ENCODE measurements at regions not wholly inside any gene's neighbourhood (a gene's known extent, or its start where the extent isn't known, plus 50 kb on each side); places are given as distances from the start of the nearest gene placed in this dataset.

DNA sequence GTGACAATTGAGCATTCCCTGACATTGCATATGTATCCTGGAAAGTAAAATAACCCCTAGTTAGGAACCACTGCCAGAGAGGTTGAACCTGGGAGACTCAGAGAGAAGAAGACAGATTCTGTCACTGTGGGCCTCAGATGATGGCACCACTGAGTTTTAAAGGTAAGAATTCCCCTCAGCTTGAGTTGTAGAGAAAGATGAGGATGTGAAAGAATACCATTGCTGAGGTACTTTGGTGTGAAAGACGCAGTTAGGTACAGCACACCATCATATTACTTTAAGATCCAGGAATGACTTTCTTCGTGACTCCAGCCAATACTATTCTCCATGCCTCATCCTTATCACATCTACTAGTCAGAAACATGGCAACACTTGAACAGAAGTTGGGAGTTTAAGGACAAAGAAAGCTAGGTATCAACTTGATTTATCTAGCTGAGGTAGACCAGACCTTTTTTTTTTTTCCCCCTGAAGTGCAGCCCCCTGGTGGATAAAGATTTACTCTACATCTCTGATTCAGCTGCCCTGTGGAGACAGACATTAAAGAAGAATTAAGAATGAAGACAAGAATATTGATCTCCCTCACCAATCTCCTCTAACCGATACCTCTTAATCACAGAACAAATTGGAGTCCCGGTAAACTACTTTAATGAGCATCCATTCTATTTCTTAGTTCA lies 630.5 kb upstream of the FANCL start:
- intact Hi-C loops (cut with DNase I) = no loop called here
- no peaks in the 10 kb centered on the region for H3K9me3 ChIP-seq
- DNase-seq (no peak), ATAC-seq (no peak)
- H3K4me3 ChIP-seq = no peak overlapping the region
- no peaks in the 10 kb centered on the region for H3K4me1 ChIP-seq
- H3K27ac ChIP-seq = no peak overlapping the region
- WGBS, 2 donors = 85 to 86% methylated on average over 4 of the region's 4 CpGs
- no peaks in the 10 kb centered on the region for H3K27me3 ChIP-seq
- no peaks in the 10 kb centered on the region for H3K36me3 ChIP-seq
- TF ChIP-seq, protein P1, sequence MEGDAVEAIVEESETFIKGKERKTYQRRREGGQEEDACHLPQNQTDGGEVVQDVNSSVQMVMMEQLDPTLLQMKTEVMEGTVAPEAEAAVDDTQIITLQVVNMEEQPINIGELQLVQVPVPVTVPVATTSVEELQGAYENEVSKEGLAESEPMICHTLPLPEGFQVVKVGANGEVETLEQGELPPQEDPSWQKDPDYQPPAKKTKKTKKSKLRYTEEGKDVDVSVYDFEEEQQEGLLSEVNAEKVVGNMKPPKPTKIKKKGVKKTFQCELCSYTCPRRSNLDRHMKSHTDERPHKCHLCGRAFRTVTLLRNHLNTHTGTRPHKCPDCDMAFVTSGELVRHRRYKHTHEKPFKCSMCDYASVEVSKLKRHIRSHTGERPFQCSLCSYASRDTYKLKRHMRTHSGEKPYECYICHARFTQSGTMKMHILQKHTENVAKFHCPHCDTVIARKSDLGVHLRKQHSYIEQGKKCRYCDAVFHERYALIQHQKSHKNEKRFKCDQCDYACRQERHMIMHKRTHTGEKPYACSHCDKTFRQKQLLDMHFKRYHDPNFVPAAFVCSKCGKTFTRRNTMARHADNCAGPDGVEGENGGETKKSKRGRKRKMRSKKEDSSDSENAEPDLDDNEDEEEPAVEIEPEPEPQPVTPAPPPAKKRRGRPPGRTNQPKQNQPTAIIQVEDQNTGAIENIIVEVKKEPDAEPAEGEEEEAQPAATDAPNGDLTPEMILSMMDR (IDR thresholded peaks at IDR 0.05) = no peak

DNA sequence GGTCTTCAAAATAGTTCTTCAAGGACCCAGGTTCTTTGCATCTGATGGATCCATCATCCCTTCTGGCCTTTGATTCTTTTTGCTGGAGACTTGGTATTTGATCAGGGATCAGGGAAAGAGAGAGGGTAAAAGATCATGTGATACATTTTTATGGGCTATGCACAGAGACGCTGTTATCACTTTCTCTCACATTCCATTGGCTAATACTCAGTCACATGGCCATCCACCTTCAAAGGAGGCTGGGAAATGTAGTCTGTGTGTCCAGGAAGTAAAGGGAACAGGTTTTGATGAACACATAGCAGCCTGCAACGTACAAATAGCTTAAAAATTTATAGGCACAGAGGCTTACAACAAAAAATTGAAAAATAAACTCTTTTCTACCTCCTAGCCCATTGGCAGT lies 629.6 kb upstream of the FANCL start:
- H3K9me3 ChIP-seq = no peaks in the 10 kb centered on the region
- no peak for ATAC-seq
- H3K4me1 ChIP-seq = no peaks in the 10 kb centered on the region
- 39 to 60% methylated on average over 2 of the region's 2 CpGs for WGBS, 2 donors
- H3K27ac ChIP-seq = no peak overlapping the region
- H3K4me3 ChIP-seq = no peak overlapping the region
- TF ChIP-seq, protein P1 (IDR thresholded peaks at IDR 0.05) = no peak
- no peaks in the 10 kb centered on the region for H3K27me3 ChIP-seq
- DNase-seq = no peak
- no peaks in the 10 kb centered on the region for H3K36me3 ChIP-seq
- intact Hi-C loops (cut with DNase I) = no loop called here

DNA sequence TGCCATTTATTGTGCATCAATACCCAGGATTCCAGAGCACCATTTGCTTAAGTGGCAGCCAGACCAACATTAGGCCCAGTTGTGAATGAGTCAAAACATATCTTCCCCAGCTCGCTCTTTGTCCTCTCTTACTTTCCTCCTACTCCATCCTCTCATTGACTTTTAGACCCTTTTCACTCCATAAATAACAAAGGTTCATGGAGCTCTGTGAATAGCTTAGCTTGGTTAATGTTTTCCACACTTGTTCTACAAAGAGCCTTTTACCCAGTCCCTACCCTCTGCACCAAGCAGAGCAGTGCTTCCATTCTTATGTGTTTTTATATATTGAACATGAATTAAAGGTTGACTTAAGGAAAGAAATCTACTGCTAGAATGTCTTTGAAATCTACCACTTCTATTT lies 625.8 kb upstream of the FANCL start:
- no peaks in the 10 kb centered on the region for H3K27me3 ChIP-seq
- ATAC-seq (no peak), DNase-seq (no peak)
- H3K9me3 ChIP-seq = no peaks in the 10 kb centered on the region
- WGBS, 2 donors = 78 to 89% methylated on average over 1 of the region's 1 CpG
- TF ChIP-seq, protein P1 (IDR thresholded peaks at IDR 0.05) = no peak
- H3K27ac ChIP-seq = no peak overlapping the region
- intact Hi-C loops (cut with DNase I) = no loop called here
- no peak overlapping the region for H3K4me3 ChIP-seq
- H3K4me1 ChIP-seq = no peaks in the 10 kb centered on the region
- no peaks in the 10 kb centered on the region for H3K36me3 ChIP-seq

DNA sequence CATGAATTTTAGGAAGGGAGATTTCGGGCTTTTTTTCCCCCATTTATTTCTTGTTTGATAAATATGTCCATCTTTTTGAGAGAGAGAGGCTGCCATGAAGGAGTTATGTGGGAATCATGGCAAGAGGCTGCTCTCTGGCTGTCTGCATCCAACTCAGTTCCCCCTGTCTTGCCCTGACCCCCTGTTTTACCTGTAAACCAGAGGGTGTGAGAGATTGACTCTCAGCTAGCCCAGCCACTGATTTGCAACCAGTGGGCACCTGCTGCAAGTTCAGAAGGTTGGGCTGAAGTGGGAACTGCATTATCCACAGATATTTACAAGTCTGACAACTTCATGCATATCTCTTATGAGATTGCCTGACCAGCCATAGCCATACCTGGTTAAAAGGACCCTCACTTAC lies 625.4 kb upstream of the FANCL start:
- DNase-seq = no peak
- TF ChIP-seq, protein P1 (IDR thresholded peaks at IDR 0.05) = no peak
- H3K27ac ChIP-seq = no peak overlapping the region
- no peaks in the 10 kb centered on the region for H3K27me3 ChIP-seq
- intact Hi-C loops (cut with DNase I) = no loop called here
- no peak overlapping the region for H3K4me3 ChIP-seq
- no peaks in the 10 kb centered on the region for H3K4me1 ChIP-seq
- WGBS, 2 donors = 22 to 33% methylated on average over 1 of the region's 1 CpG
- H3K9me3 ChIP-seq = no peaks in the 10 kb centered on the region
- H3K36me3 ChIP-seq = no peaks in the 10 kb centered on the region
- ATAC-seq = no peak

All from heart right ventricle (tissue), 16 donors.